Islet of Langerhans (tissue), 1 donor: ENCODE measurements at regions not wholly inside any gene's neighbourhood (a gene's known extent, or its start where the extent isn't known, plus 50 kb on each side); places are given as distances from the start of the nearest gene placed in this dataset.

Source experiments
- FAIRE-seq: peaks from one replicate; lab custom pipeline; 2011; peaks lifted over from hg19 to GRCh38; lab: Jason Lieb, UNC

DNA sequence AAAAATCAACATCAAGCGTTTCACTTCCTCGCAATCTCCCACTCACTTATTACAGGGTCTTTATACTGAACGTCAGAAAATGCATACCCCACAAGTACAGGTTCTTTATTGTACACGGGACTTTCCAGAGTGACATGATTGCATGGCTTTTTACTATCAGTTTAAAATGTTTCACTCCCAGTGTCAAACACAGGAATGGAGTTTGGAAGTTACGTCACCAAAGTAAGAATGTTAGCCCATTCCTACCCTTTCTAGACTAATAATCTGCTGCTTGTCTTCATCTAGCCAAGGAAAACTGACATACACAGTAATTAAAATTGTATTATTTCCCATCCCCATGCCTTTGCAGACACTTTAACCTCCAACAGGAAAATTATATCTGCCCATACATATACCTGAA is 624.2 kb downstream of the BCL11B start:
- no peak for FAIRE-seq

DNA sequence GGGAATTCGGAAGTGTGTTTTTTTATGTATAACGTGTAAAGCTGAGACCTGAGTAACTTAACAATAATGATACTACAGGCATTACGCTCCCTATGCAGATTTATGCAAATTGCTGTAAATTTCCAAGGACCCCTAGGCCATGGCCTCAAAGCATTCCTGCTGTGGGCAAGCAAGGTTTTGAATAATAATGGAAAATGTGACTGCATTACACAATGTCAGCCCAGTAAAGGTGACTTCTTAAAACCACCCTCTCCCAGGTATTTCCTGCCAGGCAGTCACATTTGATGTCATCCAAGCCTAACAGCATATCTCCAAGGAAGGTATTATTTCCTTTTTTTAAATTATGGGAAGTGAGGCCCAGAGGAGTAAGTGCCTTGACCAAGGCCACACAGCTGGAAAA is 621.0 kb downstream of the BCL11B start:
- FAIRE-seq: no peak

DNA sequence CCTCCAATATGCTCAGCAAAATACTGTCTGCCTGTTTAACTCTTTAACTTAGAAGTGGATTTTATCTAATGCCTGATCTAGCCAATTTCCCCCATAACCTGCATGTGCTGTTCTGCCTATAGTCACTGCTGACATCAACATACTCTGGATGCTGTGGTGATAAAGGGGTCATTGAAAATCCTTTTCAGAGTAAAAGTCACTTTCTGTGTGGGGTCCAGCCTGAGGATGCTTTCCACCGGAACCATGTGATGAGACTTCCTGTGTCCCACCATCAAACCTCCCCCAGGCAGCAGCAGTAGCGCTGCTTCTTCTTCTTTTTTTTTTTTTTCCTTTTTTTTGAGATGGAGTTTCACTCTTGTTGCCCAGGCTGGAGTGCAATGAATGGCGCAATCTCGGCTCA is 607.0 kb downstream of the BCL11B start:
- no peak for FAIRE-seq

DNA sequence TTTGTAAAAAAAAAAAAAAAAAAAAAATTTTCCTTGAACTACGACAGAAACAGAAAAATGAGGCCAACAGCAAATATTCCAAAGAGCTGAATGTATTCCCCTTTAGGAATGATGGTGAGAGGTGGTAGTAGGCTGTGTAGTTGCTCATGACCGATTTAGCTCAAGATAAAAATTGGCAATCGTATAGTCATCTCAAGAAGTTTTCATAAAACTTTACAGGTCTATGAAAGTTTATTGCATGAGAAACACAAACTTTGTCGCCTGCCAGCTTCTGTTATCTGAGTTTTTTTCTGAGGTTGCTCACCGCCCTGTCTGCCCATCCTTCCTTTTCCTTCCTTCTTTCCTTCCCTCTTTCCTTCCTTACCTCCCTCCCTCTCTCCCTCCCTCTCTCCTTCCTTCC is 605.5 kb downstream of the BCL11B start:
- no peak for FAIRE-seq

GRCh38 chr14:98682033-98682432 is 590.0 kb downstream of the BCL11B start:
- no peak for FAIRE-seq

GRCh38 chr14:98682726-98683125 is 589.3 kb downstream of the BCL11B start:
- FAIRE-seq: no peak

DNA sequence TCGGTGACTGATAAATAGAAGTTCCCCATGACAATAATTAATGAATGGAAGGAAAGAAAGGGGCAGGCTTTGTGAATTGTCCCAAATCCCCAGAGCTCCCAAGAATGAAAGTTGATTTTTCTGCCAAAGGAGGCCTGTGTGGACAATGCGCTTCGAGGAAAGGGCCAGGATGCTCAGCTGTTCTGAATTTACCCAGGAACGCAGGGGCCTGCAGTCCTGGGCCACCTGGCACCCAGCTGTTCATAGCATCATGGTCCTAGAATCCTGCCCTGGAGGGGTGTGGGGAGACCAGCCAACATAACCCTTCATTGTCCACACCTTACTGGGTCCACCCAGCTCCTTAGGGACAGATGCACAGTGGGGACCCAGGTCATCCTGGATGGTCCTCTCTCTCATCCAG is 587.5 kb downstream of the BCL11B start:
- FAIRE-seq: no peak

DNA sequence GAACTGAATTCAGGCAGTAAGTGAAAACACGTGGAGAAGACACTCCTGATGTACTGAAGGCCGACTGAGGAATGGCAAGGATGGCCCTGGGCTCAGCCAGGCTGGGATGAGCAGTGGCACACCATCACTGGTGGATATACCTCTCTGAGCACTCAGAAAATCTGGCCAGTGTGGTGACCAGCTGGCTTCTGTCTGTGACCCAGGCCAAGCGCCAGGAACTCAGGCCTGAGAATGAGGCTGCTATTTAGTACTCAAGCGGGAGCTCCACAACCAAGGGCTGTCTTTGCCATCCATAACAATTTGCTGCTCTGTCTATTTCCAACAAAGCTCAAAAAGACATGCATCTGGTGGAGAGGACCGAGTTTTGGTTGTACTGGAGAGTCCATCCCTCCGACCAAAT is 586.3 kb downstream of the BCL11B start:
- FAIRE-seq: no peak

GRCh38 chr14:98688446-98688845 is 583.6 kb downstream of the BCL11B start:
- FAIRE-seq: no peak

DNA sequence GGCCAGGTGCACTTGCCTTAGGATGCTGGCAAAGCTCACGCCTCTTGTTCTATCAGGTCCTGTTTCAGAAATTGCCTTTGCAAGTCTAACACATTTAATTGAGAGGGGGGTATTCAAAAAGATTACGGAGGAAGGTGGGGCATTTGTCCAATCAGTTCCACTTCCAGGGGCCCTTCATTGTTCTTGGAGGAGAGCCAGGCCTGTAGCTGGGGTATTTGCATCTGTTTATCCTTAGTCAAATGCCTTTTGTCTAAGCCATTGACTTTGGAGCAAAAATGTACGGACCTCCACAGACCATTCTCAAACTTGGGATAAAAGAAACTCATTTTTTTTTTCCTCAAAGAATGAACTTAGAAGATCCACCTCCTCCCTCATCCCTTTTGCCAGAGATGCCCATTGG is 582.0 kb downstream of the BCL11B start:
- no peak for FAIRE-seq

GRCh38 chr14:98692832-98693231 is 579.2 kb downstream of the BCL11B start:
- no peak for FAIRE-seq

DNA sequence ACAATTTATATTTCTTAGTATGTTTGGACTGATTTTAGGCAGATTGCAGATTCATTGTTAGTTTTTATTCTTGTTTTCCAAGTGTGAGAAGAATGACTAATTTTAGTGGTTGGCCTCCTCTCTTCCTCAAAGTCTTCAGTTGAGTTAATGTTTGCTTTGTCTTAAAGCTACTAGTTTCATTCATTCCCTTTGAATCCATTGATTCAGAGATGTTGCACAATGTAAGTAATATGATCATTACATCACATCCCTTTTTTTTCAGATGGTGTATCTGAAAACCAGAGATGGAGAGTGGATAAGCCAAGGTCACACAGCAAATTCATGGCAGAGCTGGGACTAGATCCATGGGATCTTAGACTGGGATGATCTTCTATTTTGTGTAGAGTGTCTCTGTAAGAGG is 577.5 kb downstream of the BCL11B start:
- FAIRE-seq: no peak

DNA sequence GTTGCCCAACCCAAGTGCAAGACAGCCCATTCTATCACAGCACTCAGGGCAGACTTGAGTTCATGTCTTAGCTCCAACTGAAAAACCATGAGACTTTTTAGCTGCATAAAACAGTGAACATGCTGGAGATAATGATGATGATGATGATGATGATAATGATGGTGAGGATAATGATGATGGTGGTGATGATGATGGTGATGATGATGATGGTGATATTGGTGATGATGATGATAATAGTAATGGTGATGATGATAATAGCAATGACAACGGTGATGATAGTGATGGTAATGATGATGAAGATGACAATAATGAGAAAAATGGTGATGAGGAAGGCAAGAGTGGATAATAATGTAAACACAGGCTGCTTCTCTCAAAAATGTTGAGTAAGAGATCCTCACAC is 576.2 kb downstream of the BCL11B start:
- FAIRE-seq: no peak

GRCh38 chr14:98698341-98698740 is 573.7 kb downstream of the BCL11B start:
- no peak for FAIRE-seq

- no peak for FAIRE-seq
These were observed 571.2 kb downstream of the BCL11B start for GRCh38 chr14:98700748-98701147.

- FAIRE-seq: no peak
These were observed 570.6 kb downstream of the BCL11B start for GRCh38 chr14:98701377-98701776.

GRCh38 chr14:98704441-98704840 is 567.6 kb downstream of the BCL11B start:
- no peak for FAIRE-seq

DNA sequence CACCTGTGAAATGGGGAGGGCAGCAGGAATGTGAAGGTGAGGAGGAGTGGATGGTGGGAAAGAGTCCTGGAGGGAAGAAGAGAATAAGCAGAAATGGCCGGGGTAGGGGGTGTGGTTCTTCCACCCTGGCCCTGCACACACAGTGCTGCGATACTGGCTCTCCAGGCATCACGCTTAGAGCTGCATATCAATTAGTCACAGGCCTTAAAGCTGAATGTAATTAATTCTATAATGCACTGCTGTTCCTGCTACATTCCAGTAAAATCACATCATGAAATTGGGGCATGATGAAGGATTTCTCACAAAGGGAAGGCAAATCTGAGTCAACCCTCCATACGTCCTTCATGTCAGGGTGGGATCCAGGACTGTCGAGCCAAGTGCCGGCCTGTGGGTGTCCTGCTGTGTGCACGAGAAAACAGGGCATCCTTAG is 566.1 kb downstream of the BCL11B start:
- FAIRE-seq: no peak

DNA sequence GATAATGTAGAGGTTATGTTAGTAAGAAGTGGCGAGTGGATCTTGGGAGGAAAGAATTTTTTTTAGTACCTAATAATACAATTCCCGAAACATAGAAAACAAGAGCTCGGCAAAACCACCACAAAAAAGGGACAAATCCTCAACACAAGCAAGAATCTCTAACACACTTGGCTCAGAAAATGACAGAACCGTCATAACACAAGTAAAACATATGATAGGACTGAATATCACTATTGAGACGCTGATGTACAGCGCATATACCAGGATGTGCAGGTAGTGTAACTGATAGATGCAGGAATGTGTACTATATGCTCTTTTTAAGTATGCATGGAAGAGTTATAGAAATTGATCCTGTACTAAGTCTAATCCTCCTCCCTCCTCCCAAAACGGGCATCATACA is 564.5 kb downstream of the BCL11B start:
- FAIRE-seq: no peak

DNA sequence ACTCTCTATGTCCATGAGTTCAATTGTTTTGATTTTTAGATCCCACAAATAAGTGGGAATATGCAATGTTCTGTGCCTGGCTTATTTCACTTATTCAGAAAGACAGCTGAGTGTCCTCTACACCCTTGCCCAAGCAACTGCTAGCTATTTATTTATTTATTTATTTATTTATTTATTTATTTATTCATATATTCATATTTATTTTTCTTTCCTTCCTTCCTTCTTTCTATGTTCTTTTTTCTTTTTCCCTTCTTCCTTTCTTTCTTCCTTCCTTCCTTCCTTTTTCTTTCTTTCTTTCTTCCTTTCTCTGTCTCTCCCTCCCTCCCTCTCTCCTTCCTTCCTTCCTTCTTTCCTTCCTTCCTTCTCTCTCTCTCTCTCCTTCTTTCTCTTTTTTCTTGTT is 563.4 kb downstream of the BCL11B start:
- no peak for FAIRE-seq

- FAIRE-seq: no peak
These were observed 560.5 kb downstream of the BCL11B start for GRCh38 chr14:98711453-98711852.

DNA sequence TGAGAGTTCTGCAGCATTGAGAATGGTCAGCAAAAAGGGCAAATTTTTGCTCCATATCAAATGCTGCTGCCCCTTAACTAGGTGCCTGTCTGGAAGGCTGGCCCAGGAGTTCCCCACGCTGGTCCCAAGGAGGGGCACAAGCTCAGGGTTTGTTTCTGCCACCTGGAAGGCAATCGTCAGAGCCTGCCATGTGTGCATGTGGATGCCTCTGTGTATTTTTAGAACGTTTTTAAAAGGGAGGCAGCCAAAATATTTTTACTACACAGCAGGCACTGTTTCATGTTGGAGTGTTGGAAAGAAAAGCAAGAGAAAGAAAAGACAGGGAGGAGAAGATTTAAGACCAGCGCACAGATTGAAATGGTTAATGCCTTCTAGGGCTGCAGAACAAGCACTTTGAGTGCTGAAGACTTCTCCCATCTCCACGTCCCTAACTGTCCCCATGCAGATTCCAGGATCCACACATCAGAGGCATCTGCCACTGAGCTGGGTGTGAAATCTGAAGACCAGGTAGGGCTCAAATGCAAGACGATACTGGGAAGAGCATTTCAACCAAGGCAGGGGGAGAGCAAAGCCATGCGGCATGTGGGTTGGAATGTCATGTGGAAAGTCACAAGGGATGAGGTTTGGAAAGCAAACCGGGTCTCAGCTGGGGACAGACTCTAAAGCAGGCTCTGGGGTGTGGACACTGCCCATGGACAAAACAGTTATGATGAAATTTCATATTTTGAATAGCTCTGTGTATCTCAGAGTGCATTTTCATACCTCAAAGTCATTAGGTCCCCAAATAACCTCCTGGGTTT is 557.2 kb downstream of the BCL11B start:
- no peak for FAIRE-seq

DNA sequence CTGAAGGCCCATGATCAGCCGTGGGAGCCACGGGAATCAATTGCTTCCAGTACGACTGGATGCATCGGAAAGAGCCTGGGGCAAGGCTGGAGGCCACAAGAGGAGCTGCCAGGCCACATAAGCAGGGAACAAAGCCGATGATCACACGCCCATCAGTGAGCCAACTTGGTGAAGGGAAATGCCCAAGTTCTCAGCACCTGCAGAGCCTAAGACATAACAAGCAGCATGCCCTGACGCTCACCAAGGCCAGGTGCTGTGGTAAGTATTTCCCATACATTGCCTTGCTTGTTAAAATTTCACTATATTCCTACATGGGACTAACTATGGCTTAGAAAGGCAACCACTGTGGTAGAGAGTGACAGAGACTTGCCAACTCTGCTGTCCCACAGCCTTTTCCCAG is 555.9 kb downstream of the BCL11B start:
- FAIRE-seq: no peak

- FAIRE-seq: no peak
These were observed 550.9 kb downstream of the BCL11B start for GRCh38 chr14:98721061-98721460.

DNA sequence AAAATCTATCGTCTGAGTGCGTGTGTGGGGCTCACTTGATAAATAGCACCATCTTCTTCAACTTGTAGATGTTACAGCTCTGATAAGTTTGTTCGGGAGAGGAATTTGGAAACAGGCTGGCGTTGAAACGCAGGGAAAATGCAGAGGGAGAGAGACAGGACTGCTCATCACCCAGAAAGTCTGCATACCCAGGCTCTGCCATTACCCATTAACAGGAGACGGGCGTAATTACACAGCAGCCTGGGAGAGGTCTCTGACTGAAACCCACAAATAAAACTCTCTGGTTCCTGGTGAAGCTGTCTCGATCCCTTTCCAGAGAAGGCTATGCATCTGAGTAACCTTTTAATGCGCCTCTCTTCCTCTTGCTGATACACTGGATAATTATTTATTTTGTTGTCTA is 547.3 kb downstream of the BCL11B start:
- no peak for FAIRE-seq
